GM04504 (cell line): ENCODE measurements at regions not wholly inside any gene's neighbourhood (a gene's known extent, or its start where the extent isn't known, plus 50 kb on each side); places are given as distances from the start of the nearest gene placed in this dataset.

Source experiments
- DNase-seq: peaks from one replicate; pipeline ENCODE4 v3.0.0-alpha.2; 2012; ENCODE audit warnings: low read depth

- no peak for DNase-seq
Observed at GRCh38 chr10:129373718-129374117, 93.3 kb upstream of the MGMT start.

DNA sequence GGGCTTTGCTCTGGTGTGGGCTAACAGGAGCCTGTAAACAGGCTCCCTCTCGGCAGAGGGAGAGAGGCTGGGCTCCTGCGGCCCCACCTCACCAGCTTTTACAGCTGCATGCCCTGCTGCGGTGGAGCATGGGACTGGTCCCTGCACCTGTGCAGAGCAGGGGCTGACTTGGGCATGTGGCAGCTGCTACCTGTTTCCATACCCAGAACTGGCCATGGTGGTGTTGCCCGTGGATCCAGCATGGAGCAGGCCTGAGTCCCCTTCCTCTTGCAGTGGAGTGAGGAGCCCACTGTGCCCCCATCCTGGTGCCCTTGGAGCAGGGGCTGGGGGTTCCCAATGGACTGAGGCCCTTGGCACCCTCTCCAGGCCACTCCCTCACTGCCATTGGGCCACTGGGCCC is 91.9 kb upstream of the MGMT start:
- DNase-seq, result no peak

DNA sequence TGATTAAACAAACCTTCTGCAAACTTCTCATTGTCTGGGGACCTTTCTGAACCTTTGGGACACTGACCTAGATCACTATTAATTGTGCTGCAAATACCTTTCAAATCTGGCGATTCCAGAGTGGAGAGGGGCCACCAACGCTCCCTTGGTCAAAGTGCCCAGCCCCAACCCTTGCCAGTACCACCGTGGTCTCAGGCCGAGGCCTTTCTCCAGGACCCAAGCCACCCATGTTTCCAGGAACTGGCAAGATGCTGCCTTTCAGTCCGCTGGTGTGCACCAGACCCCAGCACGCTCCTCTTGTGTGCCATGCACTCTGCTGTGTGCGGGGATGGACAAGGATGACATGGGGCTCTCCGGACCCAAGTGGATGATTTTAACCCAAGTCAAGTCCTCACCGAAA is 91.1 kb upstream of the MGMT start:
- no peak for DNase-seq

GRCh38 chr10:129380279-129380678 is 86.8 kb upstream of the MGMT start:
- DNase-seq, result no peak

- no peak for DNase-seq
Observed at GRCh38 chr10:129381741-129382140, 85.3 kb upstream of the MGMT start.

- DNase-seq, result no peak
Observed at GRCh38 chr10:129382401-129382800, 84.6 kb upstream of the MGMT start.

GRCh38 chr10:129383651-129384050 is 83.4 kb upstream of the MGMT start:
- no peak for DNase-seq

- no peak for DNase-seq
Observed at GRCh38 chr10:129385600-129385999, 81.4 kb upstream of the MGMT start.

DNA sequence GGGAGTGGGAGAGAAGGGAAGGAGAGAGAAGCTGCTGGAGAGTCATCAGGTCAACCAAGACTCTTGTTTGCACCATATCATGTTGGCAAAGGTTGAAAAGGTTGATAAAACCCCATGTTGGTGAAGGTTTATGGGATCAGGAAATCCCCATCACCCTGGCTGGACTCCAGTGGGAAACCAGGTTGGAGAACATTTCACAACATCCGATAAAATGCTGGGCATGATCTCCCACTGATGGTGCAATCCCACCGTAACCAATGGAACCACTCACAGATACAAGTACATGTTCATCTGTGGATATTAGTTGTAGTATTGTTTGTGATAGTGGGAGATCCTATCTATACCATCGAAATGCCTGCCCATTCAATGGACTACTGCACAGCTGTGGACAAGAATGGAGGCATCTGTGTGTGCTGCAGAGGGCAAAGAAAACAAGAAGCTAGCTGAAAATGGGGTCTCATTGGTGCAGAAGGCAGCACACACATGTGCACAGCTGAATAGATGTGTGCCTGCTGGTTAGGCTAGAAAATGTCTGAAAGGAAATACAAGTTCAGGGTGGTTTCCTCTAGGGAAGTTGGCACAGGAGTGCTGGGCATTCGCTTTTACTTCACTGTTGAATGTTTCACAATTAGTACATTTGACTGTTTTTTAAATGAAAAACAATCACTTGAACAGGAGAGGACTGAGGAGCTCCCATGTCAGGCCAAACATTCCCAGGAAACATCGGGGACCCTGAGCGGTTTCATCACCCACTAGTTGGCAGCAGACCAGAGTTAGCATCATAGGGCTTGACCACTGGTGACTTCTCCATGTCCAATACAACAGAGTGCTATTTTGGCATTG is 80.4 kb upstream of the MGMT start:
- DNase-seq, result no peak

DNA sequence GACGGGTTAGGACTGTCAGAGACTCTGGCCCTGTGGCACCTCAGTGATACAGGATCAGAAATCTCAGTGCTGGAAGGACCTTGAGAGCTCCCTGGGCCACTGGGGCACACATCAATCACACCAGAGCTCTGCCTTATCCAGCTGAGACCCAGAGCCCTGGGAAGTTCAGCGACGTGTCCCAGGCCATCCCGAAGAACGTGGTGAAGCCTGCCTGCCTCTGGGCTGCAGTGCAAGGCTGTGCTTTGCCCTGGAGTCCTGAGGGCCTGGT is 79.8 kb upstream of the MGMT start:
- DNase-seq, result no peak

DNA sequence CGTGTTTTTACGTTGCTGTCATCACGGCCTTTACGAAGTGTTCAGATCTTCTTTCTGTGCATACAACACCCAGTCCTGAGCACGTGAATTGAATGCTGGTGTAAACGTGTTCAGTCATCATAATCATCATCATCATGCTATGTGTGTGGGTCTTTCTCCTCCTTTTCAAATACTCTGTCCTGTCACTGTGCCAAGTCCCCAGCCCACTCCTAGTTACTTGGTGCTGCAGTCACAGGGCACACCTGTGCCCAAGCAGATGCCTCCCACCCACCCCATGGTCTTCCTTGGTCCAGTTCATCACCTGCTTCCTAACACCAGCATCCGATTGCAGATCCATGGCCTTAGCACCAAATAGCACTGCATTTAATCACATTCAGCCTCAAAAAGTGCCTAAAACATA is 78.6 kb upstream of the MGMT start:
- DNase-seq, result no peak

GRCh38 chr10:129389194-129389593 is 77.8 kb upstream of the MGMT start:
- DNase-seq, result no peak

GRCh38 chr10:129390147-129390546 is 76.9 kb upstream of the MGMT start:
- DNase-seq, result no peak

DNA sequence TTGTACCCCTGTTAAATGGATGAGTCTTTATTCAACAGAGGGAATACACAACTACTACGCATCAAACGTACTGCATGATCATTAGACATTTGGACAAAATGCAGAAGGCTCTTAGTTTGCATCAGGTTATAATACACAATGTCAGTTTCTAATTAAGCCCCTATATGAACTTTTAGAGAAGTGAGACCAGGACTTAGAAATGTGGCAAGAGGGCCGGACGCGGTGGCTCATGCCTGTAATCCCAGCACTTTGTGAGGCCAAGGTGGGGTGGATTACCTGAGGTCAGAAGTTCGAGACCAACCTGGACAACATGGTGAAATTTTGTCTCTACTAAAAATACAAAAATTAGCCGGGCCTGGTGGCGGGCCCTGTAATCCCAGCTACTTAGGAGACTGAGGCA is 76.3 kb upstream of the MGMT start:
- no peak for DNase-seq

DNA sequence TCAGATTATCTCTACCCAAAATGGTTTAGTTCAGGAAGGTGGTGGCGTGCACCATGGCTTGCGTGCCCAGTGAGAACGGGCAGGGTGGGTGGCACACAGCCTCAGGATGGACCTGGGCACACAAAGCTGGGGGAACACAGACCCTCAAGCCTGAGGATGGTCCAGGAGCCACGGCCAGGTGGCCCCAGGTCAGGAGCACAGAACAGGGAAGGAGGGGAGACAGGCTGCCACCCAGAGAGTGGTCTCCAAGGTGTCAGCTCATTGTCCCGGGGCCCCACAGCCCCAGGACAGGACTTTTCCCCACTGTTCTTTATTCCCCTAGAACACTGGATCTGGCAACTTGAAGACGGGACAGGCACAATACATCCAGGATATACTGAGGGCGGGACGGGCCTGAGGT is 75.6 kb upstream of the MGMT start:
- DNase-seq, result no peak

DNA sequence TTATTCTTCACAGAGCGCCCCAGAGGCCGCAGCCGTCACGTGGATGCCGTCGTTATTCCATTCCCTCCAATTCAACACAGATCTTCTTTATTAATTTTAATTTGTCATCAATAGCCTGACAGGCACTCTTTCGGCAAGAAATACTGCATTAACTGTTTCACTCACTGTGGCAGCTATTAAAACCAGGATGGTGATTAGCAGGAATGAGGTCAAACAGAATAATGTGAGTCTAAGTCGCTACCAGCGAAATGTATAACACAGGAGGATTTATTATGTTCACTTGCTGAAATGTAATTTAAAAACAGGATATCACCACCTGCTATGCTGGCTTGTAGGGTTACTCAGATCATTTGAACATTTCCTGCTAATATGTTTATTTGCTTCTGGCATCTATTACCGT is 74.2 kb upstream of the MGMT start:
- no peak for DNase-seq

DNA sequence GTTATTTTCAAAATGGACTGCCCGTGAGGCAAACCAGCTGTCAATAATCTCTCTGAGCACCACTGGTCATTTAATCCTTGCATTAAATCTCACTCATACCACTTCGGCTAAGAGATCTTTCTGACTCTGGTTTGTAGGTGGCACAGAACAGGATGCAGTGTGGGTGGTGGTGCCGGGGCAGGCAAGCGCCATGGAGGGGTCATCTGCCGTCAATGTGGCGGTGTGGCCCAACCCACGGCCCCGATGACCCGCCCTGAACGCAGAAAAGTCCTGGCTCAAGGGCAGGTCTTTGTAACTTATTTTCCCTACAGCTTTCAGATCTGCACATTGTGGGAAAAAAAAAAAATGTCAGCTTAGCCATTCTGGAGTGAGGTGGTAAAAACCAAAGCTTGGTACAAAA is 73.2 kb upstream of the MGMT start:
- DNase-seq, result no peak

- no peak for DNase-seq
Observed at GRCh38 chr10:129394518-129395328, 72.3 kb upstream of the MGMT start.

GRCh38 chr10:129396021-129396722 is 70.9 kb upstream of the MGMT start:
- no peak for DNase-seq

GRCh38 chr10:129397198-129397974 is 69.7 kb upstream of the MGMT start:
- no peak for DNase-seq

DNA sequence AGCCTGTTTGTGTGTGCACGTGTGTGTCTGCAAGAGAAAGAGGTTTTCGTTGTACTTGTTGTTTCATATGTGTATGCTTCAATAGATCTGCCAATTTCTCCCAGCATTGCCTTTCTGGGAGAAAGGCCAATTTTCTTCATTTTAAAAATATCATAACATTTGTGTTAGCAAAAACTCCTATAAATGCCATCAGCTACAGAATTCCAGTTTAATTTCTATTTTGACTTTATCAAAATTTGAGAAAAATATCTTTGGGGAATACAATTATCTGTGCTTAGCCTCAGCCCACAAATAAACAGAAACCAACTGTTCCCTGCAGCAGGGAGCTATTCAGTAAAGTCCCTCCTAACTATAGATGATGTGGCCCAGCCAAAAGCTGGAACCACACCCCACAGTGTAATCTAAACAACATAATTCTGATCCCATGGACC is 68.3 kb upstream of the MGMT start:
- no peak for DNase-seq

DNA sequence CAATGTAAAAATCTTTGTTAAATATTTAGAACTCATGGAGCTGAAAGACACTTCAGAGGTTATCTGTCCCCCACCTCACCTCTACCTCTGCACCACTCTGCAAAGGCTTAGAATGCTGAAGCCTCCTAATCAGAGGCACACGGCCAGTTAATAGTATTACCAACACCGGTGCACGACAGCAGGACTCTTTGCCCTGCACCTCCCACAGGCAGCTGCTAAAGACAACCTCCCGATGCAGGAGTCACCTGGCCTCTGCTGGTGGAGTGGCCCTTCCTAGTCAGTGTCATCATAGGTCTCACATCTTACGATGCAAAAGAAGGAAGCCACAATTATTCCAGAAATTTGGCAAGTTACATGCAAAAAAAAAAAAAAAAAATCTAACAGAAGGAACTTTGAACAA is 66.6 kb upstream of the MGMT start:
- DNase-seq, result no peak
